ENCODE measurements at regions not wholly inside any gene's neighbourhood (a gene's known extent, or its start where the extent isn't known, plus 50 kb on each side); places are given as distances from the start of the nearest gene placed in this dataset.
"Not testable (repeated sequence)": the region's sequence is repeated elsewhere in the genome, so short reads cannot be mapped to it uniquely, and the experiment has no call there.

DNA sequence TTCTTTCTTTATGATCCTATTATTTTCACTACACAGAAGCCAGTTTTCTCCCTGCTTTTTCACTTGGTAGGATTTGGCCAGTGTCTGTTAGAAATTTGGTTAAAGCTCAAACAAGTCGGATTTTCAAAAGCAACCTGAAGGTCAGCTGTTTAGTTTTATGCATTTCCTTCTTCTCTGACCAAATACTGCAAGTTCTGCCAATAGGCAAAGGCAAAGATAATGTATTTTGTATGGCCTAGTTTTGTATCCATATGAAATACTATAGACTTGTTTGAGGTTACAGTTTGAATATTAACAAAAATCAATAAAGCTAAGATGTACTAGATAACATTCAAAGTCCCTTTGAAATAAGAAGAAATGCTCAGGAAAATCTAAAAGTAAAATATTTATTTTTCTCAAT lies 439.4 kb downstream of the TRIML1 start:
- DNase-seq: no peak

DNA sequence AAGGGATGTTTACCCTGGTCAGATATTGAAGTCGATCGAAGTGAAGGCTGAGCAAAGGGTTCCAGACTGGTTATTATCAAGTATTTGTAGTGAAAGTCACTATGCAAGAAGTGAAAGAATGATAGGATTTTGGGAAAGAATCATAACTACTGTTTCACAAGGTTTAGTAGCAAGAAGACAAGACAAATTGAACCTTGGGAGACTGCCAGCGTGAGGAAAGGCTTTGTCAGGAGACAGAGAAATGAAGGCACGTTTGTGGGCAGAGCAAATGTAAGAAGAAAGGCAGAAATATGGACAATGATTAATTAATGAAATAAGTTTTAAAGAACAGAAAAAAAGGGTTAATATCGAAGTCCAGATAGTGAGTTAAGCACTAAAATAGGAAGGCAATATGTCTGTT lies 456.8 kb downstream of the TRIML1 start:
- DNase-seq: no peak

DNA sequence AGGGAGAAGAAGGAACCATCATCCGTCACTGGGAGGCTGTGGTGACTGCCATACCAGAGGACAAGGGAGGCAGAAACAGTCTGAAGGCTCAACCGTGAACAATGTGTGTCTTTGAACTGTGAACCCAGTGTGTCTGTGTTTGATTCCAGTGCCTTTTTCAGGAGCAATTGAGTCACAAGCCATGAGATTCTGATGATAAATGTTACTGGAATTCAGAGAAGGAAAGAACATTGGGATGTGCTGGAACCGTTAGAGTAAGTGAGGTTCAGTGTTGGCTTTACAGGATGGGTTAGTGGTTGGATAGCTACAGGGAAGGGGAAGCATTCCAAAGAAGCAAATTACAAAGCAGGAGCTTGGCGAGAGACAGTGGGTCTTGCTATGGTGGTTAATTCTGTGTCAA lies 464.4 kb downstream of the TRIML1 start:
- no peak for DNase-seq

DNA sequence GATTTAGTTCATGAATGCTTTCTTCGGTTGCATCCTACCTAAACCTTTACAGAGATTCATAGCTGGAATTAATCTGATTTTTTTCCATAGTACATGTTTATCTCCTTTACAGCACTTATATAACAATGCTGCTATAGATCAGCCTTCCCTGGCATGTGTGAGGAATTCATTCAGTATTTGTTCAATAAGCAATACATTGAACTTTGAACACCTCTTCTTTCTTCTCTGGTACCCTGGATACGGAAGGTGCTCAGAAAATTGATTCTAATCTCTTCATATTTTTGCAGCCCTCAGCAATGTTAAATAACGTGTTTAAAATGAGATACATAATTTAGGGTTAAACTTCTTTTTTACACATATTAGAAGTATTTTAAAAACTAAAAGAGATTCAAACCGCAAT lies 467.4 kb downstream of the TRIML1 start:
- DNase-seq: no peak

DNA sequence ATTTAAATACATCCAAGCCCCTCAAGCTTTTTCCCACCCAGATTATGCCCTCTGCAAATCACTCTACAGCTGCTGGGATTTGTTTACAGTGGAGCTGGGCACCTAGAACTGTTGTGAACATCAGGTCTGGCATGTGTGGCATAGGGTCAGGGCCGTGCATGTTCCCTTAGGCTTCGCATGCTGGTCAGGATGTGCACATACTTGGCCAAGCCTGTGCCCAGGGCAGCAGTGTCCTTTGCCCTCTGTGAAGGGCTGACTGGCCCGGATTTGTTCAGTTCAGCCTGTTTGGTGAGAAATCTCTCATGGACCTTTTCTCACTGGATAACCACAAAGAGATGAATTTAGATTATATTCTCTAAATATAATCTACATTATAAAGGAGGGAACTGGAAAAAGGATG lies 471.9 kb downstream of the TRIML1 start:
- no peak for DNase-seq

DNA sequence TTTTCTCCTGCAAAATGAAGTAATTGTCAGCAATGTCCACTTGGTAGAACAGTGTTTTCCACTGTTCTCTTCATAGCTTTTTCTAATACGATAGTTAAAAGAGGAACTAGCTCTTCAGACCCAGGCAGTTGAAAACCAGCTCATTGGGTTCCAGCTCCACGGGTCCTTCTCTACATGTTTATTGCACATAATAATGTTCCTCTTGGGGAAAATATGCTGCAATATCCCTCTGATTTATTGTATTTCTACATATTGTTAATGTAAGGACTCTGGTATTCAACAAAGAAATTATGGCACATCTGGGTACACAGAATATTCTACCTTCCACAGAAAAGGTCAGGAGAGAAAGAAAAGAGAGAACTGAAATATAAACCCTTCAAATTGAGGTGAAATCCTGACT lies 473.4 kb downstream of the TRIML1 start:
- DNase-seq: no peak

DNA sequence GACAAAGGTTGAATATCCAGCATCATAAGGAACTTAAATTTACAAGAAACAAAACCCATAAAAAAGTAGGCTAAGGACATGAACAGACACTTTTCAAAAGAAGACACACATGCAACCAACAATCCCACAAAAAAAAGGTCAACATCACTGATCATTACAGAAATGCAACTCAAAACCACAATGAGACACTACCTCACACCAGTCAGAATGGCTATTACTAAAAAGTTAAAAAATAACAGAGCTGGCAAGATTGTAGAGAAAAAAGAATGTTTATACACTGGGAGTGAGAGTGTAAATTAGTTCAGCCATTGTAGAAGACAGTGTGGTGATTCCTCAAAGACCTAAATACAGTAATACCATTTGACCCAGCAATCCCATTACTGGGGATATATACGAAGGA lies 474.7 kb downstream of the TRIML1 start:
- DNase-seq: no peak

DNA sequence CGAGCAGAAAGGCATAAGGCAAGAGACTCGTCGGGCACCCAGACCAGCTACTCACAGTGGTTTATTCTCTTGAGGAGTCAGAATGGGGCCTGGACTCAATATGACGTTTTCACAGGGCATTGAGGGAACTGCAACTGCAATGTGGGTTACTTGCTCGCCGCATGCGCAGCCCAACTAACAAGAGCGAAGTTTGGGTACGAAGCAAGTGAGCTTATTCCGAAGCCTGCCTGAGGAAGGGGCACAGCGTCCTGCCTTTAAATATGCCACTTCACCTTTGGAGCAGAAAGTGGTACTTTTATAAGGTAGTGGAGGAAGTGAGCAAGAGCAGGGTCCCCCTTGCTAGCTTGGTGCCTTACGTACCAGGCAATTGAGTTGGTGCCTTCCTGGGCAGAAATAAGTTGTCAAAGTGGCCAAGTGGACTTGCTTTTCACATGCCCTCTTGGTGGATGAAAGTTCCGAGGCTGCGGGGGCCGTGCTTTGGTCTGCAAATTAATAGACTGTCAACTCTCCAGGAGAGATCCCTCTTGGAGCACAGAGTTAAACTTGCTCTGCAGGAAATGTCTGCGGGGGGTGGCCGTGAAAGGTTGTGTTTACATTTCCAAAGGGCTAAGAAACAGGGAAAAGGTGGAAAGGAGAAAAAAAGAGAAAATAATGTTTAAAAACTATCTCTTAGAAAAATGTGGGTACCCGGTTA lies 480.4 kb downstream of the TRIML1 start:
- DNase-seq: no peak

DNA sequence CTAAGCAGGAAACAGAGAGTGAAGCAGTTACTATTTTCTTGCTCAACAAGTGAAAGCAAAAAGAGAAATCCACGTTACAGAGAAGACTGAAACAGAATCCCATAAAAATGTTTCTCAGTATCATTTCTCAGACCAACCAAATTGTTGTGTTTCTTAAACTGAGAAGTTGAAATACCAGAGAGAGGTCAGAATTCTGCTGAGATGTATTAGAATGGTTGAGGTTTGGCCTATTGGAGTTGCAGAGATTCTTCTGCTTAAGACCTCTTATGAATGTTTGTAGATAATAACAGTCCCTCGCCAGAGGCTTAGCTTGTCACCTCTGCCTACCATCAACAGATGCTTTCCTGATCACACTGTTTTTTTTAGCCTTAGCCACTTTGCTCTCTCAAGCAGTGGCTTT lies 481.4 kb downstream of the TRIML1 start:
- DNase-seq: no peak

DNA sequence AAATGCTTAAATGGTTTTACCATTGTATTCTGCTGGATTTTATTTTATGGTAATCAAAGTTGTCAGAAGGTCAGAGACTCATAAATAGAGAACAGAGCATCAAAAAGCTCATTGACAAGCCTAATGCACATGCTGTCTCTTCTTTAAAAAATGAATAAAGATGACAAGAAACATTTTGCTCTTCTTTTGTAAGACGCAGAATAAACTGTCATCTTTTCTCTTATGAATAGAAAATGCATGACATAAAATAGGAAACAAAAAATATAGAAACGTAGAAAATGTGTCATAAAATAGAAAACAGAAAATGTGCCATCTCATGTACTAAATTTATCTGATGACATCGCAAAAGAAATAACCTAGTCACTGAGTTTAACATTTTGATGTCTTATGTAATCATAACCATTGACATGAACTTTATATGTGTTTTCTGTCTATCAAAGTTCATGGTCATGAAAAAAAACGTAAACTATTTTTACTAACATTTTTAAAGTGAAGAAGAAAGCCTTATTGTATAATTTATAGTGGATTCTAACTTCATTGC lies 484.1 kb downstream of the TRIML1 start:
- no peak for DNase-seq

DNA sequence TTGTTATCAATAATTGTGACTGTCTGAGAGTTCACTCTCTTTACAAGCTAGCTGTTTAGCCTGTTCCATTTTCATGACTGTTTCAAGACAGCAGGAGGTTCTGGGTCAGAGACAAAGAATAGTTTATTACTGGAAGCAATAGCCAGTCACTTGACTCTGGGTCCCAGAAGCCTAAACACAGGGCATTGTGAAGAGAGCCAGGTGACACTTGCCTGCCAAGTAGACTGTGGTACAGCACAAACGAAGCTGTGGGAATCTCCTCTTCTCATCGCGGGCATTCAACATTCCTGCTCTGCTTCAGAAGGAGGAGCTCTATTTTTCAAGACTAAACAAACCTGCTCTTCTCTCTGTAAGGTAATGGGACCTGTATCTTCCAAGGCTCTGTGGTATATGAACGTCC lies 485.1 kb downstream of the TRIML1 start:
- no peak for DNase-seq

DNA sequence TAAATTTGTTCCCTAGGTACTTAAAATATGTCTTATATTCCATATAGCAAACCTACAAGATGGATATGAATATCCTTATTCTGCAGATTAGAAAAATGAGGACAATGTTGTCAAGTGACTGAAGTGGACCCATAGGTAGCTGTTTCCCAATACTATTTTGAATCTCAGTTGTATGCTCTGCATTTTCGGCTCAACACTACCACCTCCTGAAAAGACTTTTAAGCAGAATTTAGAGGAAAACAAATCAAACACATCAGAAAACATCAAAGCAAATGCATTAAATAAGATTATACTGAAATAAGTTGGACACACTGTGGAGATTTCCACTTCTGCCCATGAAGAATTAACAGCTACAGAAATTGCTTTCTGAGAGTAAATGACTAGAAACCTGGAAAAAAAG lies 488.7 kb downstream of the TRIML1 start:
- no peak for DNase-seq

DNA sequence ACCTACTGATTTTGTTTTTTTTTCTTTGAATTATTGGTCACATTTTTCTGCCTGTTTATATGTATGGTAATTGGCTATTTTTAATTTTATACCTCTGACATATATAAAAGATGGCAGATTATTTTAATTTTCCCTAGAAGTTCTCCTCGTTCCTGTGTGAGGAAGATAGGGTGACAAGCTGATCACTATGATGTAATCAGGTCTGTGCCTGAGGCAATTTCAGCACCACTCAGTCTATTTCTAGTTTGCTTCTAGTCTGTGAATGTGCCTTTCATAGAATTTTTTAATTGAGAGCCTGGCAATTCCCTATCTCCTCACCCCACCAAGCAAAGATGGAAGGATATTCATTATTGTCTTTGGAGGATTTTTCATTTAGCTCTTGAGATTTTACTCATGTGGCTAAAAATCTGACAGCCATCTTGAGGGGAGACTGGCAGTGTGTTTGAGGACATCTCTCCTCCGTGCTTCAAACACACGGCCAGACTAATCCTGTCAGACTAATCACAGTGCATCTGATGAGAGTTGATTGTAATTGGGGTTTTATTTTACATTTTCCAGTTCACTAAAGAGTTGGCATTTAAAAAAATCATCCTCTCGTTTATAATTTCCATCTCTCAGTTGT lies 500.3 kb downstream of the TRIML1 start:
- DNase-seq: no peak

DNA sequence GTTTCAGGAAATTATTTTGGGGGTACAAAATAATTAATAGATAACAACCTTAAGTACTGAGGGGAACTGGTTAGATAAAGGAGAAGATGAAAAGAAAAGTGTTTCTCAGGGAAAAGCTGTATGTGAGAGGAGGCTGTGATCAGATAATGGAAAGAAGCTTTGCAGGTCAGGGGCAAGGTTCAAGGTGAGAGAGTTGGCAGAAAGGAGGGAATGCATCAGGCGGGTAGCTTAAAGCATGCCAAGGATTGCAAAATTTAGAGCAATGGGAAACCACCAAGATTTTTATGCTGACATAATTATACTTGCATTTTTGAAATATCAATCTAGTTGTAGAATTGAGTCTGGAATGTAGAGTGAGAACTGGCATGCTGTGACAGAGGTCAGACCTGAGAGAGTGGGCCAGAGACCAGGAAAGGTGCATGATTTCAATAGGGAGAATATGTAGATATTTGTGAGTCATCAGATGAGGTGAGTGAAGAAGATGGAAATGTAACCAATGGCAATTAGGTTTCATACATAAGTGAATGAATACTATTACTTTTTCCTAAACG lies 508.7 kb downstream of the TRIML1 start:
- no peak for DNase-seq

DNA sequence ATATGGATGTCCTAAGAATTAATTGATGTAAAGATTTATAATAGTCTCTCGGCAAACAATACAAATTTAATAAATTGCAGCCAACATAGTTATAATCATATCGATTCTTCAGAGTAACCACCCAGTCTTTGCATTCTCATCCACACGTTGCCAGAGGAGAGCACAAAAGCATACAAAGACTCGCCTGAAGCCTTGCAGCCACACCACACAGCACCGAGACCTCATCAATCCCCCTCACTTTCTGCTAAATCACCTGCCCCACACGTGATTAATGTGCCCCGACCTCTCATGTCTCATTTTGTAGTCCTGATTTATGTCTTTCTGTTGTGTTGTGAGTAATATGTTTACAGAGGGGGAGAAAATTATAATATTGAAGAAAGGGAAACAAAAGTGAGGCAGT lies 510.4 kb downstream of the TRIML1 start:
- DNase-seq: no peak

DNA sequence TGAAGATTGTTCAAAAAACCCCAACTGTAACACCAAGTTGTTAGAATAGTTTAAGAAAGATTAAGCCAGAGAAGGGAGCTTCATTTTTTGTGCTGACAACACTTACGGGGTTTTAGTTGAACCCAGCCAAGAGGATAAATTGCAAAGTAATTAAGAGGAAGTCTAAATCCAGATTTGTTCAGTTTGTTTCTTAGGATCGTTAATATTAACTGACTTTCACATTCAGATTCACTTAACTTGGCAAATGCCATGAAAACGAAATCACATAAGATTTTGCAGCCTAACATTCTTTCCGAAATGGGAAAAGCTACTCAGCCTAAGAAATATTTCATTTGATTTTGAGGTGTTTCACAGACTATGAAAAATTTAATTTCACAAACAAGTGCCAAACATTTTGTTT lies 511.3 kb downstream of the TRIML1 start:
- no peak for DNase-seq

DNA sequence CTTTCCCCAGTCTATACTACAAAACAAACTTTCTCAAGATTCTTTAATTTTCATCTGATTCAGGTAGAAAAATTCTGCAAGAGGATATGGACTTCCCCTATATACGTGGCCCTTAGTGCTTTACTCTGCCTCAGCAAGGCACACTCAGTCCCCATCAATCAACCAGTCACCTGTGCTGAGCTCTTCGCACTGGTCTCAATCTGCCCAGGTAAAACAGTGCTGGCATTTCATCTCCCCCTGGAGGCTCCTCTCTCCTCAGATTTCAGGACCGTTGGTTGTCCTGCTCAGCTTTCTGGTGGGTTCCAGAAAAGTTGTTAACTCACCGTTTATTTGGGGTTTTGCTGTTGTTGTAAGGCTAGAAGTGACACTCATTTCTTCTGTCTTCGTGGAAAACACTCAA lies 518.1 kb downstream of the TRIML1 start:
- DNase-seq: no peak

DNA sequence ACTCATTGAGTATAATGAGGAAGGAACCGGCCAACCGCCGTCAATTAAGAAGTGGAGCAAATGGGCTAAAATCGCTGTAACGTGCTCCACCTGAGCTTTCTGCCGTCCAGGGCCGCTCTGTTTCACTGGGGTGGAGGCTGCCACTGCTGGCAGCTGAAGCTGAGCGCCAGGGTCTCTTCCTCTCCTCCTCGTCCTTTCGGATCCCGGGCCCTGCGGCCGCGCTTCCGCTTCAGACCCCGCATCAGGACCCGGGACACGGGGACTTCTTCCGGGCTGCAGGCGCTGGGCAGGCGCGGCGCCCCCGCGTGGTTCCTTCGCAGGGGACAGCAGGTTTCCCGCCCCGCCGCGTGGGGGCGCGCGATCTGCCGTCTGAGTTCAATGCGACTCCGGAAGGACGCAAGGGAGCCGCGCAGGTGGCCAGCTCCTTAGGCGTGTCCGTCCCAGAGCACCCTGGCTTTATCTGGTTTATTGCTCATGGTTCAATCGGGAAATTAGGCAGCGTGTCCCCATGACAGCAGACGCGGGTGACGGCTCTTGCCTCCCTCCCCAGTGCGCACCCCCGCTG lies 519.8 kb downstream of the TRIML1 start:
- DNase-seq: no peak

DNA sequence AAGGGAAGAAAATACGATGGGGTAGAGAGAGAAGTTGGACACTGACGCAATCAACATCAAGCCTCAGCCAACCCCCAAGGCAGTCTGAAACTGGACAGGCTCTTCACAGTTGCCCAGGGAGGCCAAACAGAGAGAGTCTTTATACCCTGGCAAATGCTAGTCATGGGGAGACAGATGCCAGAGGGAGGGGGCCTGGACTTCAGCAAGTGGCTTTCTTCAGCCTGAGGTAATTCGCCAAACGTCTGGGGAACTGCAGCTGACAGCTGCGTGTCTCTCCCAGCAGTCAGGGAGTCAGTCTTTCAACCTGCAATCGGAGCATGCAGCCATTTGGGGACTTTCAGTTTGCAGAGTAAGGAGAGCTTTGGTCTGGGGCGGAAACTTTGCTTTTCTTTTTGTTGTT lies 521.6 kb downstream of the TRIML1 start:
- no peak for DNase-seq

DNA sequence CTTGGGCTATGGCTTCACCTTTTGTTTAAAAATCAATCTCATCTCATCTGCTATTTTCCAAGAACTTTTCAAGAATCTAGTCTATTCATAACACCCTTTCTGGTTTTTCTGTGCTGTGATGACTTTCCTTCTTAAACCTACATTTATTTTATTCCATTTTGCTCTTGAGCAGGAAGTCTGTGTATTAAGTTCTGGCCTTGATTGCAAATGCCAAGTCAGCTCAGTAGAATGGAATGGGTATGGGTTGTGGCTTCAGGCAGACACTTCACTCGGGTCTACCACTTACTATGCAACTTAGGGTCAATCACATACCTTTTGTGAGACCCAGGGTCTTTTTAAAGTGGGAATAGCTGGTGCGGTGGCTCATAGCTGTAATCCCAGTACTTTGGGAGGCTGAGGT lies 522.3 kb downstream of the TRIML1 start:
- DNase-seq: no peak

DNA sequence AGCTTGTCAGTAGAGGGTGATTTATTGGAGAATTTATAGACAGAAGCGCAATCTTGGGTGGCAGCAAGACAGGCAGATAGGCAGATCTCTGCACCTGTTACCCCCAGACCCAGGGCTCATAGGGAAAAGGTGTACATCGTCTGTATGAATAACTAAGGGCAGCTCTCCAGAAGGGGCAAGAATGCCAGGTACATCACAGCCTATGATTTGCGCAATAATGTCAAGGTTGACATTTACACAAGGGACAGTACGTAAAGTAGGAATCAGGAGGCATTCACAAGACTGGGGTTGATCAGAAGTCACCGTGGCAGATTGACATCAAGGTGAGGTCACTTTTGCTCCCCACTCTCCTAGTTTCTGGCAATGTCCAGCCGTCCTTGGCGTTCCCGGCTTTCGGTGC lies 524.1 kb downstream of the TRIML1 start:
- DNase-seq: no peak

DNA sequence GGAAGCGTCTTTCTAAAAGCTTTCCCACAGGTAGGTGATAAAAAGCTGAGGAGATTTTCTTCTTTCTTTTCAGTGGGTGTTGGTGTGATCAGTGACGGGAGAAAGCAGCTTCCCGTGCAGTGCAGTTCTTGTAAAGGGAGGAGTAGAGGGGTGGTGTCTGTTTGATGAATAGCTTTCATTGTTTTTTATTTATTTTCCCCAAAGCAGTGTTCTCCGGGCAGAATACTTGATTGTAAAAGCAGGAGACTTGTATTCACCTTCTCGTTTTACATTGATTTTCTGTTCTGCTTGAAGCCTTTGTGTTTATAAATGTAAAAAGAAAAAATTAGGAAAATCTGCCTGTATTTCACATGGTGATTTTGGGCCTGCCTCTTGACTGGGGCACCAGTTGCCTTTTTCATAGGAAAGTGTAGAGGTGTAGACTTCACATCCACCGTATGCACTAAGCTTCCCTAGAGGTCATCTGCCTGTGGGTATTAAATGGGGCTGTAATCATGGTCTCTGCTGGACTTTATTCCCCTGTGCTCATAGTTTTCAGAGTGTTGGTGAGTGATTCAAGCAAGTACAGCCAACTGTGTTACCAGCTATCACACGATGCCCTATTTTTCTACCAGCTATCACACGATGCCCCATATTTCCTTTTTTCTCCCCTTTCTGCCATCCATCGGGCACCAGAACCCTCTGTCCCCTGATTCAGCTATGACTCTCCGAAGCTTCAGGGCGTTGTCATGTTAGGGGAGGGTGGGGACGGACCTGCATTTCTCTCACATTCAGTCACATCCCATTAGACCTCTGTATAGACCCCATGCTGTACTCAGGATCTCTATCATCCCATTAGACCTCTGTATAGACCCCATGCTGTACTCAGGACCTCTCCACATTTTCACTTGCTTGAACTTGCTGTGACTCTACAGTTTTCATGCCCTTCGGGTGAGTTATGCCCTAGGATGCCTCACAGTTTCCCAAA lies 526.5 kb downstream of the TRIML1 start:
- DNase-seq: no peak

DNA sequence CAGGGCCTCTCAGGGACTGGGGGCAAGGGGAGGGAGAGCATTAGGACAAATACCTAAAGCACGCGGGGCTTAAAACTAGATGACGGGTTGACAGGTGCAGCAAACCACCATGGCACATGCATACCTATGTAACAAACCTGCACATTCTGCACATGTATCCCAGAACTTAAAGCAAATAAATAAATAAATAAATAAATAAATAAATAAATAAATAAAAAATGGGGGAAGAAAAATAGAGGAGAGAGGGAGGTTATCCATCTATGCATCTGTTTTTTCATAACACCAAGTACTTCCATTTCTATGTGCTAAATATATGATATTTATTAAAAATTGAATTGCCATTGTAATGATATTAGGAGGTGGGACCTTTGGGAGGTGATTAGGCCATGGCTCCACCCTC lies 539.5 kb downstream of the TRIML1 start:
- not testable (repeated sequence) for DNase-seq

Data from NCI-H446 treated with DMSO at 0.1 percent for 48 hours (cell line).